SK-N-SH treated with all-trans-retinoic acid at 6 μM for 48 hours (cell line): ENCODE measurements at regions not wholly inside any gene's neighbourhood (a gene's known extent, or its start where the extent isn't known, plus 50 kb on each side); places are given as distances from the start of the nearest gene placed in this dataset.
A peak's percentile ranks its signal among the peaks of the same experiment; 100 is the strongest.

Experiments used
- ATAC-seq: fragments of 200-7000 bp; cut with Tn5 transposase; 3 replicates; pipeline ENCODE4 v1.9.1; 2020; ENCODE audit warnings: mild to moderate bottlenecking, moderate library complexity
- ARNTL ChIP-seq: fragments of 450-650 bp; formaldehyde crosslinking; IDR thresholded peaks from 2 replicates; pipeline ENCODE4 v1.5.0; 2020; ENCODE audit warnings: low read depth, mild to moderate bottlenecking, moderate library complexity, borderline replicate concordance
- BACH2 ChIP-seq: fragments of 250-450 bp; sonication (Bioruptor Pico); IDR thresholded peaks from 2 replicates; pipeline ENCODE4 v1.9.0; 2021; ENCODE audit warnings: mild to moderate bottlenecking, borderline replicate concordance
- CSDC2 ChIP-seq: fragments of 250-450 bp; sonication (Bioruptor Pico); IDR thresholded peaks from 2 replicates; pipeline ENCODE4 v1.5.0; 2020; ENCODE audit warnings: mild to moderate bottlenecking, moderate library complexity
- ESRRG ChIP-seq: fragments of 250-450 bp; sonication (Bioruptor Pico); IDR thresholded peaks from 2 replicates; pipeline ENCODE4 v1.6.1; 2021; ENCODE audit warnings: mild to moderate bottlenecking
- GLIS3 ChIP-seq: fragments of 250-450 bp; sonication (Bioruptor Pico); IDR thresholded peaks from 2 replicates; pipeline ENCODE4 v1.5.0; 2020; ENCODE audit warnings: mild to moderate bottlenecking, moderate library complexity
- ISL1 ChIP-seq: fragments of 250-450 bp; sonication (Bioruptor Pico); IDR thresholded peaks from 2 replicates; pipeline ENCODE4 v2.1.2; 2022; ENCODE audit warnings: mild to moderate bottlenecking, moderate library complexity
- OSR1 ChIP-seq: fragments of 250-450 bp; sonication (Bioruptor Pico); IDR thresholded peaks from 2 replicates; pipeline ENCODE4 v1.8.0; 2022; ENCODE audit warnings: moderate library complexity, mild to moderate bottlenecking, inconsistent platforms
- PPARA ChIP-seq: fragments of 250-450 bp; sonication (Bioruptor Pico); IDR thresholded peaks from 2 replicates; pipeline ENCODE4 v1.5.0; 2020; ENCODE audit warnings: mild to moderate bottlenecking, borderline replicate concordance
- RARB ChIP-seq: fragments of 250-450 bp; sonication (Bioruptor Pico); IDR thresholded peaks from 2 replicates; pipeline ENCODE4 v1.8.0; 2021; ENCODE audit warnings: mild to moderate bottlenecking, moderate library complexity
- SNAI2 ChIP-seq: fragments of 250-450 bp; sonication (Bioruptor Pico); IDR thresholded peaks from 2 replicates; pipeline ENCODE4 v1.5.0; 2020; ENCODE audit warnings: mild to moderate bottlenecking, moderate library complexity
- TCF4 ChIP-seq: fragments of 250-450 bp; sonication (Bioruptor Pico); IDR thresholded peaks from 2 replicates; pipeline ENCODE4 v1.8.0; 2021; ENCODE audit warnings: mild to moderate bottlenecking, moderate library complexity, borderline replicate concordance
- TOX ChIP-seq: fragments of 250-450 bp; sonication (Bioruptor Pico); IDR thresholded peaks from 2 replicates; pipeline ENCODE4 v1.8.0; 2021; ENCODE audit warnings: mild to moderate bottlenecking, moderate library complexity, borderline replicate concordance
- ZC3H10 ChIP-seq: fragments of 250-450 bp; sonication (Bioruptor Pico); IDR thresholded peaks from 2 replicates; pipeline ENCODE4 v1.5.1; 2021; ENCODE audit warnings: mild to moderate bottlenecking, moderate library complexity
- ZFP3 ChIP-seq: fragments of 250-450 bp; sonication (Bioruptor Pico); IDR thresholded peaks from 2 replicates; pipeline ENCODE4 v1.5.0; 2020; ENCODE audit warnings: mild to moderate bottlenecking, moderate library complexity
- ZFP30 ChIP-seq: fragments of 450-650 bp; formaldehyde crosslinking; IDR thresholded peaks from 2 replicates; pipeline ENCODE4 v1.5.0; 2022; ENCODE audit warnings: mild to moderate bottlenecking, moderate library complexity
- ZNF565 ChIP-seq: fragments of 450-650 bp; formaldehyde crosslinking; conservative IDR thresholded peaks from 2 replicates; pipeline ENCODE4 v1.5.0; 2020; ENCODE audit warnings: low read depth, mild to moderate bottlenecking, moderate library complexity
- ZNF70 ChIP-seq: fragments of 450-650 bp; formaldehyde crosslinking; IDR thresholded peaks from 2 replicates; pipeline ENCODE4 v1.5.0; 2020; ENCODE audit warnings: mild to moderate bottlenecking, moderate library complexity
- ZNF8 ChIP-seq: fragments of 450-650 bp; formaldehyde crosslinking; IDR thresholded peaks from 2 replicates; pipeline ENCODE4 v1.5.0; 2020; ENCODE audit warnings: mild to moderate bottlenecking, moderate library complexity
- TF ChIP-seq, protein P1 (sequence below): fragments of 250-450 bp; sonication (Bioruptor Pico); IDR thresholded peaks from 2 replicates; pipeline ENCODE4 v1.8.0; 2020; ENCODE audit warnings: mild to moderate bottlenecking, moderate library complexity, borderline replicate concordance
- TF ChIP-seq, protein P2 (sequence below): fragments of 250-450 bp; sonication (Bioruptor Pico); IDR thresholded peaks from 2 replicates; pipeline ENCODE4 v1.5.1; 2021; ENCODE audit warnings: mild to moderate bottlenecking, moderate library complexity
- TF ChIP-seq, protein P3 (sequence below): fragments of 250-450 bp; sonication (Bioruptor Pico); IDR thresholded peaks from 2 replicates; pipeline ENCODE4 v1.8.0; 2021; ENCODE audit warnings: low read depth, mild to moderate bottlenecking, moderate library complexity, borderline replicate concordance
- TF ChIP-seq, protein P4 (sequence below): fragments of 250-450 bp; sonication (Bioruptor Pico); IDR thresholded peaks from 2 replicates; pipeline ENCODE4 v1.5.0; 2020; ENCODE audit warnings: mild to moderate bottlenecking, moderate library complexity
- TF ChIP-seq, protein P5 (sequence below): fragments of 250-450 bp; sonication (Bioruptor Pico); IDR thresholded peaks from 2 replicates; pipeline ENCODE4 v1.5.1; 2020; ENCODE audit warnings: low read depth, mild to moderate bottlenecking, moderate library complexity

DNA sequence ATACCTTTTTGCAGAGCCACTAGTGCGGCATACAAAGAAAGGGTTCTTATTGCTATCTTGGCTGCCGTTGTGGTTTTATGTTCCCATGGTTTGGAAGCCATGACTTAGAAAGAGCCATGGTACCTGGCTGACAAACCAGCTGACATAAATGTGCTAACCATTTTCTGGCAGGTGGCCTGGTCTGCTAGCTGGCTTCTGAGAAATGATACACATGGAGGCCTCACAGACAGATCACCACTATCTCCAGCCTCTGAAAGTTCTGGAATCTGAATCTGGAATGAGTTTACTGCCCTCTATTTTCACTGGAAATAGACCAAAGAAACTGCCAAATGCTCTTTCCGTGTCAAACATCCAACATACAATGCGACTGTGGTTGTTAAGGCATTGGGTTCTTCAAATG is 123.7 kb downstream of the QPCT start (continued):
- TF ChIP-seq, protein P1, sequence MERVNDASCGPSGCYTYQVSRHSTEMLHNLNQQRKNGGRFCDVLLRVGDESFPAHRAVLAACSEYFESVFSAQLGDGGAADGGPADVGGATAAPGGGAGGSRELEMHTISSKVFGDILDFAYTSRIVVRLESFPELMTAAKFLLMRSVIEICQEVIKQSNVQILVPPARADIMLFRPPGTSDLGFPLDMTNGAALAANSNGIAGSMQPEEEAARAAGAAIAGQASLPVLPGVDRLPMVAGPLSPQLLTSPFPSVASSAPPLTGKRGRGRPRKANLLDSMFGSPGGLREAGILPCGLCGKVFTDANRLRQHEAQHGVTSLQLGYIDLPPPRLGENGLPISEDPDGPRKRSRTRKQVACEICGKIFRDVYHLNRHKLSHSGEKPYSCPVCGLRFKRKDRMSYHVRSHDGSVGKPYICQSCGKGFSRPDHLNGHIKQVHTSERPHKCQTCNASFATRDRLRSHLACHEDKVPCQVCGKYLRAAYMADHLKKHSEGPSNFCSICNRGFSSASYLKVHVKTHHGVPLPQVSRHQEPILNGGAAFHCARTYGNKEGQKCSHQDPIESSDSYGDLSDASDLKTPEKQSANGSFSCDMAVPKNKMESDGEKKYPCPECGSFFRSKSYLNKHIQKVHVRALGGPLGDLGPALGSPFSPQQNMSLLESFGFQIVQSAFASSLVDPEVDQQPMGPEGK (CRISPR knock-in tag): no peak

DNA sequence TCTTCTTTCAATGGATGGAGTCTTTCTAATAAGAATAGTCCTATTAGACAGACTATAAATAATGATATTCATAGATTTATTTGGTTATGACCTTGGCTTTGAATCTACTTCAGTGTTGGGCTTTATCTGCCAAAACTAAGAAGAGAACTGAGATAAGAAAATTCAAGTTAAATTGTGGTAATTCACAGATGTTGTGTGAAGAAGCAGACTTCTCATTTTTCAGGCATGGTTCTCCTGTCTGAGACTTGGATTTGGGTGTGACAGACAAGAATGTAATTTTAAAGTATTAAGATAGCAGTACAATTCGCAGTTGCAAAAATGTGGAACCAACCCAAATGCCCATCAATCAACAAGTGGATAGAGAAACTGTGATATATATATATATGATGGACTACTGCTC is 124.7 kb downstream of the QPCT start:
- ATAC-seq: no peak
- TF ChIP-seq, protein P2, sequence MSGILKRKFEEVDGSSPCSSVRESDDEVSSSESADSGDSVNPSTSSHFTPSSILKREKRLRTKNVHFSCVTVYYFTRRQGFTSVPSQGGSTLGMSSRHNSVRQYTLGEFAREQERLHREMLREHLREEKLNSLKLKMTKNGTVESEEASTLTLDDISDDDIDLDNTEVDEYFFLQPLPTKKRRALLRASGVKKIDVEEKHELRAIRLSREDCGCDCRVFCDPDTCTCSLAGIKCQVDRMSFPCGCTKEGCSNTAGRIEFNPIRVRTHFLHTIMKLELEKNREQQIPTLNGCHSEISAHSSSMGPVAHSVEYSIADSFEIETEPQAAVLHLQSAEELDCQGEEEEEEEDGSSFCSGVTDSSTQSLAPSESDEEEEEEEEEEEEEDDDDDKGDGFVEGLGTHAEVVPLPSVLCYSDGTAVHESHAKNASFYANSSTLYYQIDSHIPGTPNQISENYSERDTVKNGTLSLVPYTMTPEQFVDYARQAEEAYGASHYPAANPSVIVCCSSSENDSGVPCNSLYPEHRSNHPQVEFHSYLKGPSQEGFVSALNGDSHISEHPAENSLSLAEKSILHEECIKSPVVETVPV (CRISPR knock-in tag): no peak
- TF ChIP-seq ESRRG (CRISPR knock-in tag) (no peak), ARNTL (CRISPR knock-in tag) (no peak), TOX (CRISPR knock-in tag) (no peak), CSDC2 (CRISPR knock-in tag) (no peak)

DNA sequence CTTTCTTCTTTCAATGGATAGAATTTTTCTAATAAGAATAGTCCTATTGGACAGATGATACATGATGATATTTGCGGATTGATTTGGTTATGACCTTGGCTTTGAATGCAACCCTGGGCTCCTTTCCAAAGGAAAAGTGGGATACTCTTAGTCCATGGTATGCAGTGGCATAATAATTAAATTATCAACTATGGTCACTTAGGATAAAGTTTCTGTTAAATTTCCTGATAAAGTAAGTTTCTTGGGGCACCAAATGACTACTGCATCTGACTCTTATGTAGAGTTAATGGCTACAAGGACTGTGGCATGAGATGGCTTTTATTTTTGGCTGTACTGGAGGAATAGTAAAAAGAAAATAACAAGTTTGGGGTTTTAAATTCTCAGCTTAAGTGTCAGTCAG is 126.7 kb downstream of the QPCT start:
- TF ChIP-seq ZFP30 (CRISPR knock-in tag) (no peak), ZFP3 (CRISPR knock-in tag) (peak; percentile 59; the same call in 1 of the 2 replicates), OSR1 (no peak), ZNF70 (CRISPR knock-in tag) (no peak), PPARA (CRISPR knock-in tag) (no peak), ISL1 (CRISPR knock-in tag) (peak; percentile 79), RARB (no peak), ZC3H10 (CRISPR knock-in tag) (no peak), ESRRG (CRISPR knock-in tag) (no peak), ZNF8 (CRISPR knock-in tag) (peak; percentile 35; the same call in 1 of the 2 replicates), ZNF565 (no peak), TCF4 (CRISPR knock-in tag) (no peak), CSDC2 (CRISPR knock-in tag) (no peak), SNAI2 (CRISPR knock-in tag) (no peak), BACH2 (no peak), GLIS3 (CRISPR knock-in tag) (0 out of 2 replicates have a peak, but pooled peaks have one; percentile 27), TOX (CRISPR knock-in tag) (no peak), ARNTL (CRISPR knock-in tag) (no peak)
- TF ChIP-seq, protein P3, sequence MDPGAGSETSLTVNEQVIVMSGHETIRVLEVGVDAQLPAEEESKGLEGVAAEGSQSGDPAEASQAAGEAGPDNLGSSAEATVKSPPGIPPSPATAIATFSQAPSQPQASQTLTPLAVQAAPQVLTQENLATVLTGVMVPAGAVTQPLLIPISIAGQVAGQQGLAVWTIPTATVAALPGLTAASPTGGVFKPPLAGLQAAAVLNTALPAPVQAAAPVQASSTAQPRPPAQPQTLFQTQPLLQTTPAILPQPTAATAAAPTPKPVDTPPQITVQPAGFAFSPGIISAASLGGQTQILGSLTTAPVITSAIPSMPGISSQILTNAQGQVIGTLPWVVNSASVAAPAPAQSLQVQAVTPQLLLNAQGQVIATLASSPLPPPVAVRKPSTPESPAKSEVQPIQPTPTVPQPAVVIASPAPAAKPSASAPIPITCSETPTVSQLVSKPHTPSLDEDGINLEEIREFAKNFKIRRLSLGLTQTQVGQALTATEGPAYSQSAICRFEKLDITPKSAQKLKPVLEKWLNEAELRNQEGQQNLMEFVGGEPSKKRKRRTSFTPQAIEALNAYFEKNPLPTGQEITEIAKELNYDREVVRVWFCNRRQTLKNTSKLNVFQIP: no peak
- TF ChIP-seq, protein P2 (CRISPR knock-in tag): no peak
- TF ChIP-seq, protein P1 (CRISPR knock-in tag): no peak
- TF ChIP-seq, protein P4, sequence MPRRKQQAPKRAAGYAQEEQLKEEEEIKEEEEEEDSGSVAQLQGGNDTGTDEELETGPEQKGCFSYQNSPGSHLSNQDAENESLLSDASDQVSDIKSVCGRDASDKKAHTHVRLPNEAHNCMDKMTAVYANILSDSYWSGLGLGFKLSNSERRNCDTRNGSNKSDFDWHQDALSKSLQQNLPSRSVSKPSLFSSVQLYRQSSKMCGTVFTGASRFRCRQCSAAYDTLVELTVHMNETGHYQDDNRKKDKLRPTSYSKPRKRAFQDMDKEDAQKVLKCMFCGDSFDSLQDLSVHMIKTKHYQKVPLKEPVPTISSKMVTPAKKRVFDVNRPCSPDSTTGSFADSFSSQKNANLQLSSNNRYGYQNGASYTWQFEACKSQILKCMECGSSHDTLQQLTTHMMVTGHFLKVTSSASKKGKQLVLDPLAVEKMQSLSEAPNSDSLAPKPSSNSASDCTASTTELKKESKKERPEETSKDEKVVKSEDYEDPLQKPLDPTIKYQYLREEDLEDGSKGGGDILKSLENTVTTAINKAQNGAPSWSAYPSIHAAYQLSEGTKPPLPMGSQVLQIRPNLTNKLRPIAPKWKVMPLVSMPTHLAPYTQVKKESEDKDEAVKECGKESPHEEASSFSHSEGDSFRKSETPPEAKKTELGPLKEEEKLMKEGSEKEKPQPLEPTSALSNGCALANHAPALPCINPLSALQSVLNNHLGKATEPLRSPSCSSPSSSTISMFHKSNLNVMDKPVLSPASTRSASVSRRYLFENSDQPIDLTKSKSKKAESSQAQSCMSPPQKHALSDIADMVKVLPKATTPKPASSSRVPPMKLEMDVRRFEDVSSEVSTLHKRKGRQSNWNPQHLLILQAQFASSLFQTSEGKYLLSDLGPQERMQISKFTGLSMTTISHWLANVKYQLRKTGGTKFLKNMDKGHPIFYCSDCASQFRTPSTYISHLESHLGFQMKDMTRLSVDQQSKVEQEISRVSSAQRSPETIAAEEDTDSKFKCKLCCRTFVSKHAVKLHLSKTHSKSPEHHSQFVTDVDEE (CRISPR knock-in tag): no peak
- TF ChIP-seq, protein P5, sequence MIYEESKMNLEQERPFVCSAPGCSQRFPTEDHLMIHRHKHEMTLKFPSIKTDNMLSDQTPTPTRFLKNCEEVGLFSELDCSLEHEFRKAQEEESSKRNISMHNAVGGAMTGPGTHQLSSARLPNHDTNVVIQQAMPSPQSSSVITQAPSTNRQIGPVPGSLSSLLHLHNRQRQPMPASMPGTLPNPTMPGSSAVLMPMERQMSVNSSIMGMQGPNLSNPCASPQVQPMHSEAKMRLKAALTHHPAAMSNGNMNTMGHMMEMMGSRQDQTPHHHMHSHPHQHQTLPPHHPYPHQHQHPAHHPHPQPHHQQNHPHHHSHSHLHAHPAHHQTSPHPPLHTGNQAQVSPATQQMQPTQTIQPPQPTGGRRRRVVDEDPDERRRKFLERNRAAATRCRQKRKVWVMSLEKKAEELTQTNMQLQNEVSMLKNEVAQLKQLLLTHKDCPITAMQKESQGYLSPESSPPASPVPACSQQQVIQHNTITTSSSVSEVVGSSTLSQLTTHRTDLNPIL (CRISPR knock-in tag): no peak
- TF ChIP-seq, all 23 proteins: peak for 4
- ATAC-seq: peak; percentile 32
